Ovary (tissue), 3 donors: ENCODE measurements at regions not wholly inside any gene's neighbourhood (a gene's known extent, or its start where the extent isn't known, plus 50 kb on each side); places are given as distances from the start of the nearest gene placed in this dataset.

Experiments used
- EP300 ChIP-seq: sonication (generic); formaldehyde crosslinking; IDR thresholded peaks from one replicate; pipeline ENCODE4 v1.6.1; 2017; ENCODE audit warnings: antibody characterized with exemption
- TF ChIP-seq, protein P1 (sequence below), 3 donors: fragments of 450-650 bp in 2 of 3; fragments of 200-600 bp in 1 of 3; IDR thresholded peaks; one replicate each; pipeline versions ENCODE4 v1.5.1 to v1.8.0; 2016 to 2022; ENCODE audit warnings: antibody characterized with exemption in 3 of 3, mild to moderate bottlenecking in 1 of 3
- donor health status: DM: no; HTN: no; CAD: no.

GRCh38 chr2:186276909-186277308, 209.2 kb upstream of the ZC3H15 start:
- TF ChIP-seq EP300: no peak
- TF ChIP-seq, protein P1, sequence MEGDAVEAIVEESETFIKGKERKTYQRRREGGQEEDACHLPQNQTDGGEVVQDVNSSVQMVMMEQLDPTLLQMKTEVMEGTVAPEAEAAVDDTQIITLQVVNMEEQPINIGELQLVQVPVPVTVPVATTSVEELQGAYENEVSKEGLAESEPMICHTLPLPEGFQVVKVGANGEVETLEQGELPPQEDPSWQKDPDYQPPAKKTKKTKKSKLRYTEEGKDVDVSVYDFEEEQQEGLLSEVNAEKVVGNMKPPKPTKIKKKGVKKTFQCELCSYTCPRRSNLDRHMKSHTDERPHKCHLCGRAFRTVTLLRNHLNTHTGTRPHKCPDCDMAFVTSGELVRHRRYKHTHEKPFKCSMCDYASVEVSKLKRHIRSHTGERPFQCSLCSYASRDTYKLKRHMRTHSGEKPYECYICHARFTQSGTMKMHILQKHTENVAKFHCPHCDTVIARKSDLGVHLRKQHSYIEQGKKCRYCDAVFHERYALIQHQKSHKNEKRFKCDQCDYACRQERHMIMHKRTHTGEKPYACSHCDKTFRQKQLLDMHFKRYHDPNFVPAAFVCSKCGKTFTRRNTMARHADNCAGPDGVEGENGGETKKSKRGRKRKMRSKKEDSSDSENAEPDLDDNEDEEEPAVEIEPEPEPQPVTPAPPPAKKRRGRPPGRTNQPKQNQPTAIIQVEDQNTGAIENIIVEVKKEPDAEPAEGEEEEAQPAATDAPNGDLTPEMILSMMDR (IDR thresholded peaks at IDR 0.05): no peak
